GM19043 (cell line): ENCODE measurements at regions not wholly inside any gene's neighbourhood (a gene's known extent, or its start where the extent isn't known, plus 50 kb on each side); places are given as distances from the start of the nearest gene placed in this dataset.

Source experiments
- ATAC-seq: cut with Tn5 transposase; IDR thresholded peaks from one replicate; pipeline ENCODE4 v1.9.1; 2021; ENCODE audit warnings: low read depth; ENCODE audit not compliant: unreplicated experiment

- no peak for ATAC-seq
Observed at GRCh38 chr2:196549052-196549451, 90.5 kb upstream of the CCDC150 start.

DNA sequence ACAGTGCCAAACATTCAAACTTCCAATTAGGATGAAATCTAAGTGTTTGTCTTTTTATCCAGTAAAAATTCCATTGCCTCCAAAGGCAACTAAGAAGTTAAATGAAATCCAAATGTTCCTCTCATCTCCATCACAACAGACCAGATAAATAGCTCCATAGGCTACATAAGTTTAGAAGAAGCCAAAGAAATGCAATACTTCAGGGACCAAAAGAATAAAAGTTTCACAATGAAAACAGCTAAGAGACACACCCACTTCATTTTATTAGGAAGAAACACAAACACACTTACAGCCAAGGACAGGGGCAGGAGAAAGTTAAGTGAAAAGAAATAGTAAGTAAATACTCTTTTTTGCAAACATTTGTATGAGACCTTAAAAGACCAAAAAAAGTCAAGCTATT is 88.5 kb upstream of the CCDC150 start:
- no peak for ATAC-seq

DNA sequence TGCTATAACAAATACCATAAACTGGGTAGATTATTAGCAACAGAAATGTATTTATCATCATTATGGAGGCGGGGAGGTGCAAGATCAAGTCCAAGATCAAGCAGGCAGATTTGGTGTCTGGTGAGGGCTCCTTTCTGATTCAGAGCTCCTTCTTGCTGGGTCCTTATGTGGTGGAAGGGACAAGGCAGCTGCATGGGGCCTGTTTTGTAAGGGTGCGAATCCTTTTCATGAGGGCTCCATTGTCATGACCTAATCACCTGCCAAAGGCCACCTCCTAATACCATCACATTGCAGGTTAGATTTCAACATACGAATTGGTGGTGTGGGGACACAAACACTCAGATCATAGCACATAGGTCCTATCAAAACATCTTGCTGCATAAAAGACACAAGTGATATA is 84.4 kb upstream of the CCDC150 start:
- ATAC-seq, result no peak

GRCh38 chr2:196555726-196556125 is 83.8 kb upstream of the CCDC150 start:
- no peak for ATAC-seq

DNA sequence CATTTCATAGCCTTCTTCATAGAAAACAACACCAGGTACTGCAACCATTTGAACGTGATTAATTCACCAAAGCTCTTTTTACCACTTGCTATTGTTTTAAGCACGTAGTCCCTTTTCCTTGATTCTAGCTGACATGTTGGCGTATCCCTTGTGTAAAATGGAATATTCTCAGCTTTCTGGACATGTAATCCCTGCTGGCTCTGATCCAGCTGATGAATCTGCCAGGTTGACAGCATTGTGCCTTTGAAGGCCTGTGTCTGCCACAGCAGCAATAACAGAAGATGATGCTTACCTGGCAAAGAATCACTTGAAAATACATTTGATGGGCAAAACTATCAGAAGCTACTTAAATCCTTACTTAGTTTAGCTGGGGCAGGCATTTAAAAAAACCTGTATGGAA is 81.0 kb upstream of the CCDC150 start:
- ATAC-seq, result no peak

GRCh38 chr2:196563876-196564275 is 75.6 kb upstream of the CCDC150 start:
- no peak for ATAC-seq

DNA sequence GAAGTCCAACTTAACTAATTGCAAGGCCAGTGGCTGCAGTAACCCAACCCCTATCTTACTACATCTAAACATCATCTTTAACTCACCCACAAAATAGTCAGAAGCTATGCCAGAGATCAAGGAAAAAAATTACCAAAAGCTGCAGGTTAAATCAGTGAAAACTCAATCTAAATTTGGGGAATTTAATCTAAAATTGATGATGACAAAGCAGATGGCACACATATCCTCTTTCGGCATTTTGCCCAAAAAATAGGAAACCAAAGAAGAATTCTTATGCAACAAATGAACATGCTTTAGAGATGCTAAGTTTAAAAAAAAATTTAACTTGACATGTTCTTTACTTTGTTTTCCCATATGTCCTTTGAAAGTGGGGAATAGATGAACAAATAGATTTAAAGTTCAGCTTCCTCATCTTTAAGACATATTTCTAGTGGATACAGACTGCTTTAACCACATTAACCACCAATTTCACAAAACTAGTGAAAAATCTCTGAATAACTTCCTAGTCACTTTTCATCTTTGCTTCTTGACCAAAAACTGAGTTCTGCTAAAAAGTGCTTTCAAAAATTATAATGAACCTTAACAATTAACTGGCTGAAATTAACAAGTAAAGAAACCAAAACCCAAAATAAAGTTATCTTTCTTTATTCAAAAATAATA is 74.3 kb upstream of the CCDC150 start:
- ATAC-seq, result no peak

GRCh38 chr2:196565982-196566381 is 73.5 kb upstream of the CCDC150 start:
- ATAC-seq, result no peak

GRCh38 chr2:196566961-196567666 is 72.4 kb upstream of the CCDC150 start:
- ATAC-seq, result no peak

- ATAC-seq, result no peak
Observed at GRCh38 chr2:196568506-196568905, 71.0 kb upstream of the CCDC150 start.

- no peak for ATAC-seq
Observed at GRCh38 chr2:196584903-196585302, 54.6 kb upstream of the CCDC150 start.

DNA sequence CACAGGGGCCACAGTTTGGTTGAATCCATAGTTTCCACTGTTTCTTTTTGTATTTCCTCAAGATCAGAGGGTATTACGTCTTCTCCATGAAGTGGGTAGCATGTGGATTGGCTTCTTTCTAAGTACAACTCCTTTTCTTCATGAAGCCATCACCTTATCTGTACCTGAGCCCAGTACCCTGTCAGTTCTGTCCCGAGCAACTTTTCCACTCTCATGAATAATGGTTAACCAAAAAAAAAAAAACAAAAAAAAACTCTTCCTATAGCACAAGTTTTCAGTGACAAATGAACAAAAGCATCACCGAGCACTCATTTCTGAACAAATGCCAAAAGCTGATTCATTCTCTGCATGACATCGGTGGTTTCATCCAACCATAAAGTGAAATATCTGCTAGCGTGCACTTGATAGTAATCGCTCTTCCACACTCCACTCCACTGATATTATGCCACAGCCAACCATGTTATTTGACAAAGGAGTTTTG is 53.0 kb upstream of the CCDC150 start:
- no peak for ATAC-seq

DNA sequence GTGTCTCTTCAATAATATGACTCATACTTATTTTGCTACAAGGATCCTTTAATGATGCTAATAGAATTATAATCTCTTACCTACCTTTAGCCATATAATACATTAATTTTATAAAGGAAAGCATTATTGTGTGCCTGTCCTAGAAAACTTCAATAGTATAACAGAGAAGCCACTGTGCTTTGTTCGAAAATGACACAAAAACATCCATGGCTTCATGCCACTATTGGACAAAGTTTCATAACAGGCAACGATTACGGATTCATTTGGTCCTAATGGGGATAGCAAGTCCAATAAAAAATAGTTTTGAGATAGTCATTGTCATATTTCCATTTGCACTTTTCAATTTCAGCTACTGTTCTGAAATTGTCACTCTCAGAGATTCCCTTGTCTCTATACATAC is 52.5 kb upstream of the CCDC150 start:
- no peak for ATAC-seq

GRCh38 chr2:196587739-196588138 is 51.8 kb upstream of the CCDC150 start:
- ATAC-seq, result no peak

DNA sequence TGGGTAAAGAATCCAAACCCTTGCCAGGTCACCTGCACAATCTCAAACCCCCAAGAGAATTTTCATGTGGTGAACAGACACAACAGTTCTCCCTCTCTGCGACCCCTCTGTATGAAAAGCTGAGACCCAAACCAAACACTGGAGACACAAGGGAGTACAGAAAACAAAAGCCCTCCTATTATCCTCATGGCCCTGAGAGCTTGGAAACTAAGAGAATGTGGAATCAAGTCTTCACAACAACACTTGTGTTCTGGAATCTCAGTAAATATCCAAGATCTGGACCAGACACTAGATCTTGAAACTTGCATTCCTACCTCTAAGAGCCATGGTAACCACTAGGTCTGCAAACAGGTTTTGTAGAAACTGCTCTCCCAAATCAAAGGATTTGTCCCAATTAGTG is 50.1 kb upstream of the CCDC150 start:
- no peak for ATAC-seq
